ENCODE measurements at regions not wholly inside any gene's neighbourhood (a gene's known extent, or its start where the extent isn't known, plus 50 kb on each side); places are given as distances from the start of the nearest gene placed in this dataset.

DNA sequence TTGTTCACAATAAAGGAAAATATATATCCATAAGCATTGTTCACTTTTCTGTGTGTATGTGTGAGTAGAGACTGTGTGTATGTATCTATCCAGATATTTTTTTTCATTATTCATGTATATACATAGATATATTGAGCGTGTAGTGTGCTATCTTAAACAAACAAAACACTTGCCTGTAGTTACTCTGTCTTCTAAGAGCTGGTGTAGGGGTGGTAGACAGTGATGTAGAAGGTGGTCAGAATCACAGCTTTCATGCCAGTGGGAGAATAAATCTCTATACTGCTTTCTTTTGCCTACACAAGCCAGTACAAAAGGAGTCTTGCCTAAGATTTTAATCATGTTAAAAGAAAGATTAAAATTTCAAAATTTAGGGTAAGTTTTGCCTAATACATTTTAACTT, 122.0 kb downstream of the UCHL5 start:
- Mint-ChIP-seq H3K27me3 (no peaks in the 10 kb centered on the region), H3K27ac (no peak overlapping the region), H3K4me3 (no peak overlapping the region), H3K9me3 (no peaks in the 10 kb centered on the region), H3K36me3 (no peaks in the 10 kb centered on the region), H3K4me1 (peaks cover 6 to 14% (median 10%) of the 10 kb centered on the region in 4 donors)
- H3K27ac ChIP-seq (ENCODE audit: insufficient read depth, low read length, poor library complexity, severe bottlenecking): no peak overlapping the region
- no peak overlapping the region for H3K4me3 ChIP-seq (ENCODE audit: low read depth, low read length)
- H3K9me3 ChIP-seq (ENCODE audit: control insufficient read depth in 2 of 2, low read length in 2 of 2): no peaks in the 10 kb centered on the region
- ATAC-seq (ENCODE audit: low read depth in 2 of 2) (no peak), DNase-seq (no peak)
- no peaks in the 10 kb centered on the region for H3K27me3 ChIP-seq (ENCODE audit: control insufficient read depth, insufficient read depth, low read length)
- H3K4me1 ChIP-seq (ENCODE audit: control insufficient read depth, insufficient read depth, low read length, poor library complexity, severe bottlenecking): no peaks in the 10 kb centered on the region
- H3K36me3 ChIP-seq (ENCODE audit: control insufficient read depth, insufficient read depth, low read length): no peaks in the 10 kb centered on the region

DNA sequence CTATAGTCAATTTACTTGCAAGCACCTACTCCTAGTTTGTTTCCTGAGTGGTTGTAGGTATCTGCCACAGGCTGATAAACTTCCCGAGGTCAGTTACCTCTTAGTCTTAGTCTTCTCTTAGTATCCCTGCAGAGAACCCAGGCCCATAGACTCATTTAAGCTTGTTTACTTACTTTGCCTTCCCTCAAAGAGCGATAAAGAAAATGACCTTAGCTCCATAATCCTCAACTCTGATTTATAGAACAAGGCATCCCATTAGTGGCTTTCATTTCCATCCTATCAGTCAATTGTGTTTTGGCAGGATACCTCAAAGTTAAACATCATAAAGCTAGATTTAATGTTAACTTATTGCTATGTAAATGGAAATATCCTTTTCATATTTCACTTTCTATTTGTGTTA, 119.7 kb downstream of the UCHL5 start:
- Mint-ChIP-seq H3K4me1 (peaks cover 6 to 14% (median 10%) of the 10 kb centered on the region in 4 donors), H3K27me3 (no peaks in the 10 kb centered on the region), H3K4me3 (no peak overlapping the region), H3K27ac (no peak overlapping the region), H3K36me3 (no peaks in the 10 kb centered on the region), H3K9me3 (no peaks in the 10 kb centered on the region)
- no peaks in the 10 kb centered on the region for H3K36me3 ChIP-seq (ENCODE audit: control insufficient read depth, insufficient read depth, low read length)
- H3K9me3 ChIP-seq (ENCODE audit: control insufficient read depth in 2 of 2, low read length in 2 of 2): no peaks in the 10 kb centered on the region
- H3K4me3 ChIP-seq (ENCODE audit: low read depth, low read length): no peak overlapping the region
- H3K27me3 ChIP-seq (ENCODE audit: control insufficient read depth, insufficient read depth, low read length): no peaks in the 10 kb centered on the region
- no peak for DNase-seq
- H3K4me1 ChIP-seq (ENCODE audit: control insufficient read depth, insufficient read depth, low read length, poor library complexity, severe bottlenecking): no peaks in the 10 kb centered on the region
- no peak overlapping the region for H3K27ac ChIP-seq (ENCODE audit: insufficient read depth, low read length, poor library complexity, severe bottlenecking)
- ATAC-seq (ENCODE audit: low read depth in 2 of 2): no peak

DNA sequence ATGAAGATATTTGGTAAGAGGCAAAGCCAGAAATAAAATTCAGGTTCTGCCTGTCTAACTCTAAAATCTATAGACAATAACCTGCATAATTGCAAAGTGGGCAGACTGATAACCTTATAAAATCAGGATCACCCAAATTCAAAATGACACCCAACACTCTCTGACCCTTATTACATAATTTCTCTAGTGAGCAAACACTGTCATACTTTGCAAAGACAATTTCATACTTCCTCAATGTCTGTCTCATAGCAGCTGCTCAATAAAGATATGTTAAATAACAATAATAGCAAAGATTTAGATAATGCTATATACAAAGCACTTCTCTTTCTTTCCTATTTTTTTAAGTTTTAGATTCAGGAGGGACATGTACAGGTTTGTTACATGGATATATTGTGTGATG, 118.5 kb downstream of the UCHL5 start:
- DNase-seq (no peak), ATAC-seq (ENCODE audit: low read depth in 2 of 2) (no peak)
- Histone ChIP-seq H3K4me1 (ENCODE audit: control insufficient read depth, insufficient read depth, low read length, poor library complexity, severe bottlenecking) (no peaks in the 10 kb centered on the region), H3K36me3 (ENCODE audit: control insufficient read depth, insufficient read depth, low read length) (no peaks in the 10 kb centered on the region), H3K4me3 (ENCODE audit: low read depth, low read length) (no peak overlapping the region), H3K9me3 (ENCODE audit: control insufficient read depth in 2 of 2, low read length in 2 of 2) (no peaks in the 10 kb centered on the region), H3K27ac (ENCODE audit: insufficient read depth, low read length, poor library complexity, severe bottlenecking) (no peak overlapping the region), H3K27me3 (ENCODE audit: control insufficient read depth, insufficient read depth, low read length) (no peaks in the 10 kb centered on the region)
- H3K4me3 Mint-ChIP-seq: no peak overlapping the region
- H3K36me3 Mint-ChIP-seq: no peaks in the 10 kb centered on the region
- peaks cover 0 to 4% (median 0%) of the 10 kb centered on the region in 7 donors for H3K9me3 Mint-ChIP-seq
- H3K27ac Mint-ChIP-seq: no peak overlapping the region
- H3K4me1 Mint-ChIP-seq: peaks cover 5 to 17% (median 9%) of the 10 kb centered on the region in 4 donors
- H3K27me3 Mint-ChIP-seq: no peaks in the 10 kb centered on the region

DNA sequence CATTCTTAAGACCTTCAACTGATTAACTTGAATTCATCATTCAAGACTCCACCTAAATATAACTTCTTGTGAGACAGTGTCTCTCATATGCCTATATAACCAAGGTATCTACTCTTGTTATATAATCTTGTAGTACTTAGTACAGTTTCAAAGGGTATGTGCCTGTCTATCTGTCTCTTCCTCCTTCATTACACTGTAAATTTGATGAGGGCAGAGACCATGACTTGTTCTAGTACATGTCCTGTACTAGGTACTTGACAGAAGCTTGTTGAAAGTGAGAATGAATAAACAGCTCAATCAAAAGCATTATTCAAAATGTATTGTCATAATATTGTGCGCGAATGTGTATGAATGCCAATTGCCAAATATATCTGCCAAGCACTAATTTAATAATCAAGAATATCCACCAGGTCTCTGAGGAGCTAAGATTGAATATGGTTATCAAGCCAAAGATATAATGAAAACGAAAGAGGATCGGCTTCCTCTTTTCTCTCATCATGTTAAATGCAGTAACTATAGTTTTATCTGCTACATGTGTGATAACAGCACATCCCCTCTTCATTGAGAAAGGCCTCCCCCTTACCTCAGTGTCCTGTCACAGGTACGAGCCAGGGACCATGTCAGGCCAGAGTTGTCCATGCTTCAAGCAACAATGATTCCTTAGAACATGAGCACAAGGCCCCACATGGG, 117.3 kb downstream of the UCHL5 start:
- H3K27me3 ChIP-seq (ENCODE audit: control insufficient read depth, insufficient read depth, low read length): no peaks in the 10 kb centered on the region
- no peaks in the 10 kb centered on the region for H3K4me1 ChIP-seq (ENCODE audit: control insufficient read depth, insufficient read depth, low read length, poor library complexity, severe bottlenecking)
- Mint-ChIP-seq H3K4me1 (peaks cover 0 to 11% (median under 1%) of the 10 kb centered on the region in 4 donors), H3K27me3 (no peaks in the 10 kb centered on the region), H3K9me3 (peaks cover 0 to 4% (median 0%) of the 10 kb centered on the region in 7 donors), H3K36me3 (no peaks in the 10 kb centered on the region), H3K27ac (no peak overlapping the region), H3K4me3 (no peak overlapping the region)
- DNase-seq (no peak), ATAC-seq (ENCODE audit: low read depth in 2 of 2) (no peak)
- no peaks in the 10 kb centered on the region for H3K36me3 ChIP-seq (ENCODE audit: control insufficient read depth, insufficient read depth, low read length)
- no peak overlapping the region for H3K4me3 ChIP-seq (ENCODE audit: low read depth, low read length)
- no peaks in the 10 kb centered on the region for H3K9me3 ChIP-seq (ENCODE audit: control insufficient read depth in 2 of 2, low read length in 2 of 2)
- H3K27ac ChIP-seq (ENCODE audit: insufficient read depth, low read length, poor library complexity, severe bottlenecking): no peak overlapping the region

DNA sequence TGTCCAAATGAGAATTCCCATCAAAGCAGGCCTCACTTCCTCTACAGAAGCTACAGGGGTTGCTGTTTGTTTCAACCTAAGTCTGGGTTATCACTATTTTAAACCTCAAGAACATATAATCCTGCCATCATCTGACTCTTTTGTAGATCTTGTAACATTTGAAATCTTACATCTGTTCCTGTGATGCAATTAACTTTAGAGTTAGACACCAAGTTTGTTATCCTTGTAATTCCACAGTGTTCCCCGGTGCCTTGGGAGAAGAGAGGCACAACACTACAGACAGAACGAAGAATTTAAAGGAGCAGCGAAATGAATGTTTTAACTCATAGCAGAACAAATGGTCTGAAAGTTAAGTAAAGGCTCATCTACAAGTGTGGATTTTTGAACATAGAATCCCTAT, 116.1 kb downstream of the UCHL5 start:
- Mint-ChIP-seq H3K27ac (peak overlapping the region in 1 of 3 donors; percentile 30), H3K4me1 (peaks cover 0 to 4% (median 0%) of the 10 kb centered on the region in 4 donors), H3K27me3 (no peaks in the 10 kb centered on the region), H3K36me3 (no peaks in the 10 kb centered on the region), H3K4me3 (no peak overlapping the region), H3K9me3 (peaks cover 0 to 4% (median 0%) of the 10 kb centered on the region in 7 donors)
- ATAC-seq (ENCODE audit: low read depth in 2 of 2) (no peak), DNase-seq (no peak)
- no peaks in the 10 kb centered on the region for H3K36me3 ChIP-seq (ENCODE audit: control insufficient read depth, insufficient read depth, low read length)
- no peak overlapping the region for H3K4me3 ChIP-seq (ENCODE audit: low read depth, low read length)
- H3K9me3 ChIP-seq (ENCODE audit: control insufficient read depth in 2 of 2, low read length in 2 of 2): no peaks in the 10 kb centered on the region
- H3K4me1 ChIP-seq (ENCODE audit: control insufficient read depth, insufficient read depth, low read length, poor library complexity, severe bottlenecking): no peaks in the 10 kb centered on the region
- H3K27me3 ChIP-seq (ENCODE audit: control insufficient read depth, insufficient read depth, low read length): no peaks in the 10 kb centered on the region
- no peak overlapping the region for H3K27ac ChIP-seq (ENCODE audit: insufficient read depth, low read length, poor library complexity, severe bottlenecking)

DNA sequence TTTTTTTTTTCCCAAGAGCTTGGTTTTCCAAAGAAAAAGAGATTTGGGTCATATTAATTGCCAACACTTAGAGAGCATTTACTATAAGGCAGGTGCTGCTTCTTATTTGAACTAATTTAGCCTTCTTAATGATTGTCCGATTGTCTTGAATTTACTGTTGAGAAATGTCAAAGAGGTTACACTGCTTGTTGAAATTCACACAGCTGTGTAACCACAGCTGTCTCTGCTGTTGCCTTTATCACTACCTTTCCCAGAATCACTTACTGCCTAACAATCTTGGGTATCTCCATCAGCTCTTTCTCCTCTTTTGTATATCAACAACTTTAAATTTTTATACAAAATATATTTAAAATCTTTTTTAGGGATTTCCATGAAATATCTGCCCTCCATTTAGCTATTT, 115.6 kb downstream of the UCHL5 start:
- H3K9me3 ChIP-seq (ENCODE audit: control insufficient read depth in 2 of 2, low read length in 2 of 2): no peaks in the 10 kb centered on the region
- Mint-ChIP-seq H3K27me3 (no peaks in the 10 kb centered on the region), H3K4me1 (peaks cover 0 to 4% (median 0%) of the 10 kb centered on the region in 4 donors), H3K36me3 (no peaks in the 10 kb centered on the region), H3K27ac (no peak overlapping the region), H3K9me3 (peaks cover 0 to 4% (median 0%) of the 10 kb centered on the region in 7 donors), H3K4me3 (no peak overlapping the region)
- H3K27me3 ChIP-seq (ENCODE audit: control insufficient read depth, insufficient read depth, low read length): no peaks in the 10 kb centered on the region
- no peak overlapping the region for H3K4me3 ChIP-seq (ENCODE audit: low read depth, low read length)
- no peak overlapping the region for H3K27ac ChIP-seq (ENCODE audit: insufficient read depth, low read length, poor library complexity, severe bottlenecking)
- ATAC-seq (ENCODE audit: low read depth in 2 of 2) (no peak), DNase-seq (no peak)
- no peaks in the 10 kb centered on the region for H3K4me1 ChIP-seq (ENCODE audit: control insufficient read depth, insufficient read depth, low read length, poor library complexity, severe bottlenecking)
- H3K36me3 ChIP-seq (ENCODE audit: control insufficient read depth, insufficient read depth, low read length): no peaks in the 10 kb centered on the region

DNA sequence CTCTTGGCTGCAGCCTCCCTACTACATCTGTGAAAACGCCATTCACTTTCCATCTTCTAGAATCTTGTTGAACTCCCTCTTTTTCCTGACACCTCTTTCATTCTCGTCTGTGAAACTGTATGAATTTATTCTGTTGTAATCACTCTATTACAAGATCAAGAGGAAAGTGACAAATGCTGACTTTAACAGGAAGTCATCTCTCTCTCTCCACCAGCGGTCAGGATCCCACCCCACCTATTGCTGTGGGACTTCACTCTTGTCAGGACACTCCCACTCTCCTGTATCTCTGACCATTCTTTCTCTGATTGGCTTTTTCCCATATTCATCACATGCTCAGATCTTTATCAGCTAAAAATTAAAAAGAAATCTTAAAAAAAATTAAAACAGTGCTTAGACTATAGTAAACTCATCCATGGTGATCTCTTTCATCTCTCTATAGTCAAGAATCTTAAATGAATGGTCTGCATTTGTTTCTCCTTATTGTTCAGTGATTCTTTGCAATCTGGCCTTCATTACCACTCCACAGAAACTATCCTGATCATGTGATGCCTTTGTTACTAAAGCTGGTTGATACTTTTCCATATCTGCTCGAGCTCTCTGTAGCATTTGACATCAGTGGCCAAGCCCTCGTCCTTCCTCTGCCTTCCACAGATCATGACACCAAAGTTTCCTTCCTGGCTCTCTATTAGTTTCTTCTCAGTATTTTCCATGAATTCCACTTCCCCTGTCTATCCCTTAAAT, 113.6 kb downstream of the UCHL5 start:
- Histone ChIP-seq H3K4me3 (ENCODE audit: low read depth, low read length) (no peak overlapping the region), H3K27me3 (ENCODE audit: control insufficient read depth, insufficient read depth, low read length) (no peaks in the 10 kb centered on the region), H3K4me1 (ENCODE audit: control insufficient read depth, insufficient read depth, low read length, poor library complexity, severe bottlenecking) (no peaks in the 10 kb centered on the region), H3K9me3 (ENCODE audit: control insufficient read depth in 2 of 2, low read length in 2 of 2) (no peaks in the 10 kb centered on the region), H3K27ac (ENCODE audit: insufficient read depth, low read length, poor library complexity, severe bottlenecking) (no peak overlapping the region), H3K36me3 (ENCODE audit: control insufficient read depth, insufficient read depth, low read length) (no peaks in the 10 kb centered on the region)
- Mint-ChIP-seq H3K9me3 (peaks cover 0 to 4% (median 0%) of the 10 kb centered on the region in 7 donors), H3K4me3 (no peak overlapping the region), H3K27me3 (no peaks in the 10 kb centered on the region), H3K4me1 (peaks cover 0 to 4% (median 0%) of the 10 kb centered on the region in 4 donors), H3K36me3 (no peaks in the 10 kb centered on the region), H3K27ac (no peak overlapping the region)
- ATAC-seq (ENCODE audit: low read depth in 2 of 2) (no peak), DNase-seq (no peak)

DNA sequence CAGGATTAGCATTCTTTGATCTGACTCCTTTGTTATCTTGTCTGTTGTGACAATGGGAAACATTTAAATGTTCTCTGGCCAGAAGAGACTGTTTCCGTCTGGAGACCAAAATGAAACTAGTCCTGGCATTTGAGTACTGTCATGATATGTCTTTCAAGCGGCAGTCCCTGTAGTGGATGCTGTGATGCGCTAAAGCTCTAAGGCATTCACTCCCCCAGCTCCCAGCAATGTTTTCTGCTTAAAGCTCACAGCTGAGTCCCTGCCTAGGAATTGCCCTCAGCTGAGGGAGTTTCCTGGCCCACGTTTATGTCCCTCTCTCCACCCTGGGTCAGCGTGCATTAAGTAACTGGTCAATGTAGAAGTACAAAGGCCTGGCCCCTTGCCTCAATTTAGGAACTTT, 109.4 kb downstream of the UCHL5 start:
- H3K36me3 Mint-ChIP-seq: no peaks in the 10 kb centered on the region
- no peaks in the 10 kb centered on the region for H3K27me3 Mint-ChIP-seq
- peaks cover 0 to 2% (median 0%) of the 10 kb centered on the region in 7 donors for H3K9me3 Mint-ChIP-seq
- H3K27ac Mint-ChIP-seq: no peak overlapping the region
- no peaks in the 10 kb centered on the region for H3K9me3 ChIP-seq (ENCODE audit: control insufficient read depth in 2 of 2, low read length in 2 of 2)
- no peak overlapping the region for H3K4me3 ChIP-seq (ENCODE audit: low read depth, low read length)
- DNase-seq (no peak), ATAC-seq (ENCODE audit: low read depth in 2 of 2) (no peak)
- no peak overlapping the region for H3K27ac ChIP-seq (ENCODE audit: insufficient read depth, low read length, poor library complexity, severe bottlenecking)
- no peaks in the 10 kb centered on the region for H3K4me1 ChIP-seq (ENCODE audit: control insufficient read depth, insufficient read depth, low read length, poor library complexity, severe bottlenecking)
- H3K4me3 Mint-ChIP-seq: no peak overlapping the region
- H3K27me3 ChIP-seq (ENCODE audit: control insufficient read depth, insufficient read depth, low read length): no peaks in the 10 kb centered on the region
- H3K4me1 Mint-ChIP-seq: peaks cover 0 to 4% (median 0%) of the 10 kb centered on the region in 4 donors
- no peaks in the 10 kb centered on the region for H3K36me3 ChIP-seq (ENCODE audit: control insufficient read depth, insufficient read depth, low read length)
